Cardiac fibroblast (primary cell): ENCODE measurements at regions not wholly inside any gene's neighbourhood (a gene's known extent, or its start where the extent isn't known, plus 50 kb on each side); places are given as distances from the start of the nearest gene placed in this dataset.

ENCODE experiments used
- DNase-seq, 2 donors: peaks; one replicate each; pipeline versions ENCODE4 v3.0.0 to v3.0.0-alpha.2; 2010; ENCODE audit warnings: low read depth in 2 of 2
- H3K4me3 ChIP-seq, 2 donors: replicated peaks in 1 of 2; 1 replicate in 1 of 2; 2 replicates in 1 of 2; pipeline ENCODE4 v1.5.1; 2011; ENCODE audit warnings: low read depth in 2 of 2, low read length in 2 of 2, mild to moderate bottlenecking in 2 of 2, moderate library complexity in 1 of 2
- TF ChIP-seq, protein P1 (sequence below): IDR thresholded peaks from one replicate; pipeline ENCODE4 v1.5.1; 2011; ENCODE audit warnings: low read depth, mild to moderate bottlenecking, low read length, inconsistent platforms

DNA sequence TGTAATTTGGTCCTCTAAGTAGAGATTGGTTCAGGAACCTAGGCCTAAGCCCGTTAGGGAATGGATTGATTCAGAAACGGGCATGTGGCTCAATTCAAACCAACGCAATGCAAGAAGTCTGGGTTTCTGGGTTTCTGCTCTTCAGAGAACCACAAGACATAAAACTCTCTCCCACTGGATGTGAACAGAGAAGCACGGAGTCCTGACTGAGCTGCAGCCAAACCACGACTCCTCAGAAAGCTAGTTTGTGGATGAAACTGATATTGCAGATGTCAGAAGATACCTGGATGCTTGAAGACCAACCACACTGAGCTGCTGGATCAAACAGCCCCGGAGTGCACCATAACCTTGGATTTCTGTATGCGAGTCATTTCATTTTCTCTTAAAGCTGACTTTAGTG lies 50.0 kb downstream of the SOD2 start:
- no peak overlapping the region for H3K4me3 ChIP-seq
- DNase-seq, result no peak
- TF ChIP-seq, protein P1, sequence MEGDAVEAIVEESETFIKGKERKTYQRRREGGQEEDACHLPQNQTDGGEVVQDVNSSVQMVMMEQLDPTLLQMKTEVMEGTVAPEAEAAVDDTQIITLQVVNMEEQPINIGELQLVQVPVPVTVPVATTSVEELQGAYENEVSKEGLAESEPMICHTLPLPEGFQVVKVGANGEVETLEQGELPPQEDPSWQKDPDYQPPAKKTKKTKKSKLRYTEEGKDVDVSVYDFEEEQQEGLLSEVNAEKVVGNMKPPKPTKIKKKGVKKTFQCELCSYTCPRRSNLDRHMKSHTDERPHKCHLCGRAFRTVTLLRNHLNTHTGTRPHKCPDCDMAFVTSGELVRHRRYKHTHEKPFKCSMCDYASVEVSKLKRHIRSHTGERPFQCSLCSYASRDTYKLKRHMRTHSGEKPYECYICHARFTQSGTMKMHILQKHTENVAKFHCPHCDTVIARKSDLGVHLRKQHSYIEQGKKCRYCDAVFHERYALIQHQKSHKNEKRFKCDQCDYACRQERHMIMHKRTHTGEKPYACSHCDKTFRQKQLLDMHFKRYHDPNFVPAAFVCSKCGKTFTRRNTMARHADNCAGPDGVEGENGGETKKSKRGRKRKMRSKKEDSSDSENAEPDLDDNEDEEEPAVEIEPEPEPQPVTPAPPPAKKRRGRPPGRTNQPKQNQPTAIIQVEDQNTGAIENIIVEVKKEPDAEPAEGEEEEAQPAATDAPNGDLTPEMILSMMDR, result no peak

DNA sequence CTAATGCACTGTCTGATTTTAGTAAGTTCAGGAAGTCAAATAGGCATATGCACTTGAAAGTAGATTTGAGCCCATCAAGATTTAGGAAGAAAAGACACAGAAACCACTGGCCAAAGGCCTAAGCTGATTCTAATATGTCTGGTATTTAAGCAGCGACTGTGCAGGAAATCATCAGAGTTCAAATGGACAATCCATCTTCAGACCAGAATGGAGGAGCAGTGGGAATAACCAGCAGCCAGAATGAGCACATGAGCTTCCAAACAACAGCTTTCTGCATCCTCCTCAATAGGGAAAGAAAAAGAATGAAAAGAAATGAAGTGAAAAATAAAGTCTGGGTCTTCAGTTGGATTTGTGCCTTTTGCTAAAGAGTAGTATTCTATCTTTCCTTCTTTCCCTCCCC lies 50.6 kb downstream of the SOD2 start:
- TF ChIP-seq, protein P1, result no peak
- no peak overlapping the region for H3K4me3 ChIP-seq
- DNase-seq, result no peak

DNA sequence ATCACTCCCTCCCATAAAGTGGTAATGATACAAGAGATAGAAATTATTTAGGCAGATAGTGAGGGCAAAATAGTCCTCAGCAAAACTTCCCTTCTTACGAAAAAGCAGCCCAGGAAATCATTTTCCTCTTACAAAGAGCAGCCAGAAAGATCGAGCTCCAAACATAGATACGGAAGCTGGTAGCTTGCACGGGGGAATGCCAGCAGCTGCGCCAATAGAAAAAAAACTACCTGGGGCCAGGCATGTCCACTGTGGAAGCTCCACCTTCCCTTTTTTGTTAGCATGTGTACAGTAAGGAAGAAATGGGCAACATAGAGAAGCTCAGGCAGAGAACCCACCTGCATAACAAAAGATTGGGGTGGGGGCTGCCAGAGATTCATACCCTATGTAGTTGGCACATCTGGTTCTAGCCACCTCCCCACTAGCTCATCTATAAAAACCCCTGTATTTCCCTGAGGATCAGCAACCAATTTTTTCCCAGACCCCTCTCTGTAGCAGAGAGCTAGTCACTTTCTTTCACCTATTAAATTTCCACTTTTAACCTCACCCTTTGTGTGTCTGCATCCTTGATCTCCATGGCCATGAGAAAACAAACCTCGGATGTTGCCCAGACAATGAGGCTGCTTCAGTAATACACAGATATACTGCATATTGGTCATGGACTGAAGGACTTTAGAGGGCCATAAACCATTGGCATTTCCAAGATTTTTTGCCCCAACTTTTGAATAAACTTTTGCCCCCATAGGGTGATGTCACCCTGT lies 52.1 kb downstream of the SOD2 start:
- TF ChIP-seq, protein P1, result no peak
- no peak for DNase-seq
- no peak overlapping the region for H3K4me3 ChIP-seq

GRCh38 chr6:159640322-159640721 lies 52.7 kb downstream of the SOD2 start:
- DNase-seq, result no peak
- H3K4me3 ChIP-seq, result no peak overlapping the region
- TF ChIP-seq, protein P1, result no peak

GRCh38 chr6:159639721-159640120 lies 53.3 kb downstream of the SOD2 start:
- H3K4me3 ChIP-seq, result no peak overlapping the region
- DNase-seq, result no peak
- TF ChIP-seq, protein P1, result no peak

- TF ChIP-seq, protein P1, result peak; percentile 52
- no peak overlapping the region for H3K4me3 ChIP-seq
- DNase-seq, result peak; percentile 15 to 35
These were observed 59.8 kb downstream of the SOD2 start for GRCh38 chr6:159633196-159633595.

DNA sequence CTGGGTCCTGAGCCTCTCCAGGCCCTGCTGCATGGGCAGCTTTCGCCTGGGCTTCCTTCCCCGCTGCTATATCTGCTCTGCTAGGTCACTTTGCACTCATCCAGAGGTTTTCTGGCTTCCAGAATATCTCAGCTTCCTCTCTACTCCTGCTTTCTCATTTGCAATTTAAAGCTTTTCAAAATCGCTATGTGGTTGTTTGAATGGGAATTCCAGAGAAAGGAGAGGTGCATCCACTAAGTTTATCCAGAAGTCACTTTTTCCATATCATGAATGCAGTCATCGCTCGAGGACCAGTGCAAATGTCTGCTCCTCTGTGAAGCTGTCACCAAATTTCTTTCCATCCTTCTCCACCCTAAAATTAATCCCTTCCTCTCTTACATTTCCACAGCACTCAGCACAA lies 61.2 kb downstream of the SOD2 start:
- TF ChIP-seq, protein P1, result no peak
- no peak overlapping the region for H3K4me3 ChIP-seq
- DNase-seq, result no peak
